CD4-positive, alpha-beta T cell treated with Interleukin-15 for 4 hours (primary cell): ENCODE measurements at regions not wholly inside any gene's neighbourhood (a gene's known extent, or its start where the extent isn't known, plus 50 kb on each side); places are given as distances from the start of the nearest gene placed in this dataset.
A peak's percentile ranks its signal among the peaks of the same experiment; 100 is the strongest.

Experiments
- DNase-seq: peaks from one replicate; pipeline ENCODE4 v3.0.0-alpha.2; 2020; ENCODE audit warnings: low spot score

- peak; percentile 42 for DNase-seq
Observed at GRCh38 chr6:90463359-90463758, 123.5 kb downstream of the MAP3K7 start.

- no peak for DNase-seq
Observed at GRCh38 chr6:90462102-90462501, 124.8 kb downstream of the MAP3K7 start.

- DNase-seq, result no peak
Observed at GRCh38 chr6:90461383-90461782, 125.5 kb downstream of the MAP3K7 start.

DNA sequence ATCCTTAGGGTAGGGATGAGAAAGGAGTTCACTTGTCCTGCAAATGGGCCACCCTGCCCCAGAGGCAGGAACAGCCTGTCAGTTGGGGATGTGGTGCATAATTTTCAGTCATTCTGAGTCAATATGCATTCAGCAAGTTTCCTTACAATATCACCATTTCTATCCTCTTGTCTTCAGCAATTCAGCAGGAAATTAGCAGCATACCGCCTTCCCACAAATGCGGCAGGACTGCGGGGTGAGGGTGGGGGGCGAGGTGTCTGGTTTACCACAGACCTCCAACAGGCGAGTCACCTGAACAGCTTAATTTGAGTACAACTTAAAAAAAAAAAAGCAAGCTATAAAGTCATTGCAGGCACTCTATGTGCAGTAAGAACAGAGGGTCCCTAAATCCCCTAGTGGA lies 126.8 kb downstream of the MAP3K7 start:
- DNase-seq, result peak; percentile 18

DNA sequence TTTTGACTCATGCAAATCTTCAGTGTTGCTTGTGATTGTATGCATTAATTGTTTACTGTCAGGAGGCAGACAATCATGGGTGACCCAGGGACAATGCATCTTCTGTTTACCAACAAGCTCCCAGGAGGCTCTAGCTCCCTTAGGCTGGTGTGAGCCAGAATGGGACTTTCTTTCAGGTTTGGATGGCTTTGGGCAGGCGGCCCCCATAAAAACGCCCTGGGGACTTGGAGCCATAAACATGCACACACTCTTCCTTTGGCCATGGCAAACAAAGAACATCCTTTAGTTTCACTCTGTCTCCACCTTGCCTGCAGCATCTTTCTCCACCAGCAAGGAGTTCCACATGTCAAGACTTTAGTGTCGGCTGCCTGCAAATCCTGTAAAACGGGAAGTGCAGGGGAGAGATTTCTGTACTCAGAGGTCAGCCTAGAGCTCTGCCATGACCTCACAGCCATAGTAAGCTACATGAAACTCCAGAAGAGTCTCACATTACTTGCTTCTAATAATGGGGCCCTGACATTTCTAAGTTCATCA lies 127.6 kb downstream of the MAP3K7 start:
- no peak for DNase-seq

GRCh38 chr6:90458353-90459224 lies 128.3 kb downstream of the MAP3K7 start:
- DNase-seq, result peak; percentile 93

- DNase-seq, result no peak
Observed at GRCh38 chr6:90457867-90458259, 129.0 kb downstream of the MAP3K7 start.

DNA sequence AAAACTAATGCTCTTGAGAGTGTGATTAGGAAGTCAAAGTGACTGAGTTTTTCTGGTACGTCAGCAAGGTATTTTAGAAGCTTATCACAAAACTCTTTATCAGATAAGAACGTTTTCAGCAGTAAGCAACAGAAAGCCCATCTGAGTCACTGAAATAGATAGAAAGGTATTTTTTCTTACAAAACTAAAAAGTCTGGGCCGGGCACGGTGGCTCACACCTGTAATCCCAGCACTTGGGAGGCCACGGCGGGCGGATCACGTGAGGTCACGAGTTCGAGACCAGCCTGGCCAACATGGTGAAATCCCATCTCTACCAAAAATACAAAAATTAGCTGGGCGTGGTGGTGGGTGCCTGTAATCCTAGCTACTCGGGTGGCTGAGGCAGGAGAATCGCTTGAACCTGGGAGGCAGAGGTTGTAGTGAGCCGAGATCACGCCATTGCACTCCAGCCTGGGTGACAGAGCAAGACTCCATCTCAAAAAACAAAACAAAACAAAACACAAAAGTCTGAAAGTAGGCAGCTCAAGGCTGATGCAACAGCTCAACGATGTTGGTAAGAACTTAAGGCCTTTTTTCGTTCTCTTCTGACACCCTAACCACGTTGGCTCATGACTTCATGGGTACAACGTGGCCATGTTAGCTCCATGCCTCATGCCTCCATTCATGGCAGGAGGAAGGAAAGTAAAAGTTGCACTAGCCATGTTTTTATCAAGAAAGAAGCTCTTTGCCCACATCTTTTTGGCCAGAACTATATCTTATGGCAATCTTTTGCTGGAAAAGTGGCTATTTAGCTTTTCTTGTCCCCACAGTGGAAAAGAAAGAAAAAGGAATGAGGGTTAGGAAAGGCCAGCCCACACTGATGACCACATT lies 129.6 kb downstream of the MAP3K7 start:
- peak; percentile 27 for DNase-seq

- no peak for DNase-seq
Observed at GRCh38 chr6:90456001-90456400, 130.9 kb downstream of the MAP3K7 start.

- no peak for DNase-seq
Observed at GRCh38 chr6:90454836-90455427, 131.9 kb downstream of the MAP3K7 start.

- no peak for DNase-seq
Observed at GRCh38 chr6:90450268-90450953, 136.5 kb downstream of the MAP3K7 start.

GRCh38 chr6:90449311-90449710 lies 137.6 kb downstream of the MAP3K7 start:
- no peak for DNase-seq

GRCh38 chr6:90448836-90449235 lies 138.0 kb downstream of the MAP3K7 start:
- no peak for DNase-seq

DNA sequence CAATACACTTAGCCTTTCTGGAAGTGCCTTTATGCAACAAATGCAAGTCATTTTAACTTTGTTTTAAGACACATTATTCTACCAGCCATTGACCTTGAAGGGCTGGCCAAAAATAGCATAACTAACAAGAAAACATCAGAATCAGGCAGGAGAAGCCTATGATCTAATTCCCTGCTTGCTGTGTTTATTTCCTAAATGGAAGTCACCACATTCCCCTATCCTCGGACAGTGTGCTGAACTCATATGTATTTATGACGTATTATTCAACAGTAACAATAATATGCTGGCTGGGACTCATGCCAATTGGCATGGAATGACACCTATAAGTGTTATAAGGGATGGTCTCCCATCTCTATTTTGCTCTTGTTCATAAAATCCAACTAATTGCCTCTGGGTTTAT lies 140.7 kb downstream of the MAP3K7 start:
- no peak for DNase-seq

- DNase-seq, result no peak
Observed at GRCh38 chr6:90445533-90446108, 141.3 kb downstream of the MAP3K7 start.

DNA sequence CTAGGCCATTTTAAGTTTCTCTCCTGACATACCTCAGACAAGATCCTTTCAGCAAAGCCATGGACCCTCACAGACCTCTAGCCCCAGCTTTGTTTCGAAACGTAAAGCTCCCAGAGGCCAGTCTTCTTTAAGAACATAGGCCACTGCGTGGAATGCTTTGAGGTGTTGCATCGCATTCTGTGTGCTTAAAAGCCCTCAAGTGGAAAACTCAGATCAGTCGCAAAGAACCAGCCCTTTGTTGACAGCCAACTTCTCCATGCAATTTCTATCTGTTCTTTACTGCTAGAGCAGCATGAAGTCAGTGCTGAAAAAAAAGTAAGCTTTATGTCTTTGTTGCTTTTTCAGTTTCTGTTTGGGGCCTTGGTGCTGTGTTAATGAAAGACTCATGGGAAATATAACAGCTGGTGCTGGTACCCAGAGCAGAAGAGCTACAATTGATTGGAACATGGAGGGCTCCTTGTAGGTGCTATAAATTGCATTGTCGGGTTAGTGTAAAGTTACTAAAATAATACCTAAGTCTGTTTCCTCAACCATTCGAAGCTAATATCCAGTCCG lies 142.6 kb downstream of the MAP3K7 start:
- DNase-seq, result no peak

GRCh38 chr6:90442366-90442765 lies 144.5 kb downstream of the MAP3K7 start:
- DNase-seq, result no peak

DNA sequence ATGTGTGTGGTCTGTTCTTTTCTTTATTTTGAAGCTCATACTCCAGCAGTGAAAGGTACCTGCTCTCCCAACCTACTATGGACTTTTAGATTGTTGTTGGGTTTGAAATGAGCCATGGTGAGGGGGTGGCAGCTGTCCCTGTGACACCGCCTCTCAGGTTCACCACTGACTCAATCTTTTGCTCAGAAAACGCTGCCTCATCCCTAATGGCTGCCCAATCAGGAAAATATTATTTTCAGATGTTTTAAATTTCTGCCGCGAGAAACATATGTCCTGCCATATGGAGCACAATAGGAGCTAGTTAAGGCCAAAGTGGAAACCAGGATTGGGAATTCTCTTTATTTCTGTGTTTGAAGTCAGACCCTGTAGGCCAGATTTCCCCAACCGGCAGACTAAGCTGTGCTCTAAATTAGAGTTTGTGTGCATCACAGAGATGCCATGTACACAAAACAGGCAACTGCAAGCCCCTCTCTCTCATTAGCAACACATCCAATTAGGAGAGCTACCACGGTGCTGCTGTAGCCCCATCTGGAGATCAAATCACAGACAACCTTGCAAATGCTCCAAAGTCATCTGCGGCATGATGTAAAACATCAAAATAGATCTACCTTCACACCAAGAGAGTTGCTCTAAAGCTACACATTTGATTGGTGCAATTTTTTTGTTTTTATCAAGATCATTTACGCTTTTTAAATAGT lies 144.1 kb upstream of the BACH2 start:
- no peak for DNase-seq

DNA sequence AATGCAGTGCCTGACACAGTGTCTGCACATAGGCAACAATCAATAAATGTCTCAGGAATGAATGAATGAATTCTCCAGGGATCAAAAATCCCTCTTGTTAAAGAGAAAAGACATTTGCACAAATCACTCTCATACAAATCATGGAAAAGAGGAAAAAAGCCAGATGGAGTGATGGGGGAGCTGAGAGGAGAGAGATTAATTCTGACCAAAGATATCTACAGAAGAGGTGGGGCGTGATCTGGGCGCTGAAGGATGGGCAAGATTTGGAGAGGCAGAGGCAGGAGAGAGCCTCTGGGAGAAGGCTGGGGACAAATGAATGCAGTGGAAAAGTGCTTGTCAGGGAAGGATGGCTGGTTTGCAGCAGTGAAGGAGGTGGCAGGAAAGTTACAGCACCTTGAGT lies 142.9 kb upstream of the BACH2 start:
- DNase-seq, result no peak

GRCh38 chr6:90436403-90436802 lies 139.8 kb upstream of the BACH2 start:
- DNase-seq, result no peak
